IgD-negative memory B cell (primary cell): ENCODE measurements at regions not wholly inside any gene's neighbourhood (a gene's known extent, or its start where the extent isn't known, plus 50 kb on each side); places are given as distances from the start of the nearest gene placed in this dataset.

ENCODE experiments used
- H3K27ac Mint-ChIP-seq, 3 donors: one replicate each; pipeline ENCODE4 v1.8.0; 2020 to 2022; ENCODE audit warnings: mild to moderate bottlenecking in 3 of 3, mixed read lengths in 3 of 3, moderate library complexity in 1 of 3
- H3K27me3 Mint-ChIP-seq: one replicate; pipeline ENCODE4 v1.8.0; 2021; ENCODE audit warnings: mixed read lengths
- H3K36me3 Mint-ChIP-seq: one replicate; pipeline ENCODE4 v1.8.0; 2020; ENCODE audit warnings: mild to moderate bottlenecking, mixed read lengths
- H3K4me1 Mint-ChIP-seq, 3 donors: one replicate each; pipeline ENCODE4 v1.8.0; 2020 to 2022; ENCODE audit warnings: mixed read lengths in 3 of 3, mild to moderate bottlenecking in 1 of 3
- H3K4me3 Mint-ChIP-seq, 4 donors: one replicate each; pipeline ENCODE4 v1.8.0; 2020 to 2022; ENCODE audit warnings: mild to moderate bottlenecking in 4 of 4, mixed read lengths in 4 of 4, moderate library complexity in 3 of 4
- H3K9me3 Mint-ChIP-seq, 3 donors: one replicate each; pipeline ENCODE4 v1.8.0; 2020 to 2021; ENCODE audit warnings: mixed read lengths in 3 of 3, mild to moderate bottlenecking in 1 of 3

- Mint-ChIP-seq H3K27ac (peak overlapping the region in 1 of 3 donors; percentile 22), H3K36me3 (peaks cover 4% of the 10 kb centered on the region), H3K4me3 (no peak overlapping the region), H3K9me3 (peaks cover 2 to 8% (median 2%) of the 10 kb centered on the region in 3 donors), H3K27me3 (no peaks in the 10 kb centered on the region), H3K4me1 (peaks cover 4 to 17% (median 16%) of the 10 kb centered on the region in 3 donors)
These were observed 127.3 kb downstream of the SYF2 start for GRCh38 chr1:25104932-25105561.

- Mint-ChIP-seq H3K4me1 (peaks cover 14 to 24% (median 23%) of the 10 kb centered on the region in 3 donors), H3K27me3 (no peaks in the 10 kb centered on the region), H3K27ac (no peak overlapping the region), H3K36me3 (peaks cover 4% of the 10 kb centered on the region), H3K9me3 (peaks cover 0 to 2% (median 0%) of the 10 kb centered on the region in 3 donors), H3K4me3 (no peak overlapping the region)
These were observed 129.0 kb downstream of the SYF2 start for GRCh38 chr1:25103164-25103795.

- H3K27ac Mint-ChIP-seq: no peak overlapping the region
- H3K27me3 Mint-ChIP-seq: no peaks in the 10 kb centered on the region
- peaks cover 14 to 29% (median 29%) of the 10 kb centered on the region in 3 donors for H3K4me1 Mint-ChIP-seq
- H3K36me3 Mint-ChIP-seq: peaks cover 4% of the 10 kb centered on the region
- peak overlapping the region in 2 of 4 donors; percentile 71 to 86 for H3K4me3 Mint-ChIP-seq
- no peaks in the 10 kb centered on the region for H3K9me3 Mint-ChIP-seq
These were observed 132.0 kb downstream of the SYF2 start for GRCh38 chr1:25100151-25100833.

GRCh38 chr1:25099343-25099951, 132.9 kb downstream of the SYF2 start:
- peak overlapping the region; percentile 2 to 79 (median 45) for H3K4me3 Mint-ChIP-seq
- peaks cover 14 to 32% (median 31%) of the 10 kb centered on the region in 3 donors for H3K4me1 Mint-ChIP-seq
- H3K9me3 Mint-ChIP-seq: no peaks in the 10 kb centered on the region

GRCh38 chr1:25098717-25099116, 133.6 kb downstream of the SYF2 start:
- Mint-ChIP-seq H3K4me3 (no peak overlapping the region), H3K27ac (peak overlapping the region in 1 of 3 donors; percentile 69)

More at GRCh38 chr1:25099343-25099951, 132.9 kb downstream of the SYF2 start:
- H3K27me3 Mint-ChIP-seq: no peaks in the 10 kb centered on the region
- no peaks in the 10 kb centered on the region for H3K36me3 Mint-ChIP-seq
- peak overlapping the region in 2 of 3 donors; percentile 69 to 92 for H3K27ac Mint-ChIP-seq

GRCh38 chr1:25096307-25097150, 135.8 kb downstream of the SYF2 start:
- Mint-ChIP-seq H3K27me3 (peaks cover 2% of the 10 kb centered on the region), H3K4me3 (peak overlapping the region in 1 of 4 donors; percentile 66), H3K4me1 (peaks cover 14 to 33% (median 28%) of the 10 kb centered on the region in 3 donors), H3K36me3 (no peaks in the 10 kb centered on the region), H3K9me3 (peaks cover 0 to 2% (median 0%) of the 10 kb centered on the region in 3 donors), H3K27ac (no peak overlapping the region)

More at GRCh38 chr1:25098717-25099116, 133.6 kb downstream of the SYF2 start:
- Mint-ChIP-seq H3K4me1 (peaks cover 14 to 33% (median 32%) of the 10 kb centered on the region in 3 donors), H3K9me3 (peaks cover 0 to 2% (median 0%) of the 10 kb centered on the region in 3 donors), H3K36me3 (no peaks in the 10 kb centered on the region), H3K27me3 (no peaks in the 10 kb centered on the region)

GRCh38 chr1:25095635-25096200, 136.6 kb downstream of the SYF2 start:
- H3K27me3 Mint-ChIP-seq: peaks cover 2% of the 10 kb centered on the region
- peaks cover 0 to 2% (median 0%) of the 10 kb centered on the region in 3 donors for H3K9me3 Mint-ChIP-seq
- H3K4me3 Mint-ChIP-seq: peak overlapping the region in 1 of 4 donors; percentile 66
- no peaks in the 10 kb centered on the region for H3K36me3 Mint-ChIP-seq
- no peak overlapping the region for H3K27ac Mint-ChIP-seq
- H3K4me1 Mint-ChIP-seq: peaks cover 13 to 26% (median 21%) of the 10 kb centered on the region in 3 donors

GRCh38 chr1:25094995-25095394, 137.3 kb downstream of the SYF2 start:
- Mint-ChIP-seq H3K4me1 (peaks cover 10 to 21% (median 15%) of the 10 kb centered on the region in 3 donors), H3K27ac (no peak overlapping the region), H3K9me3 (peaks cover 0 to 2% (median 0%) of the 10 kb centered on the region in 3 donors), H3K27me3 (peaks cover 2% of the 10 kb centered on the region), H3K36me3 (no peaks in the 10 kb centered on the region), H3K4me3 (peak overlapping the region in 1 of 4 donors; percentile 66)

GRCh38 chr1:25094229-25094628, 138.1 kb downstream of the SYF2 start:
- H3K27ac Mint-ChIP-seq: no peak overlapping the region
- peaks cover 5 to 14% (median 10%) of the 10 kb centered on the region in 3 donors for H3K4me1 Mint-ChIP-seq
- peaks cover 2% of the 10 kb centered on the region for H3K27me3 Mint-ChIP-seq
- H3K4me3 Mint-ChIP-seq: no peak overlapping the region
- peaks cover 0 to 2% (median 0%) of the 10 kb centered on the region in 3 donors for H3K9me3 Mint-ChIP-seq
- no peaks in the 10 kb centered on the region for H3K36me3 Mint-ChIP-seq

GRCh38 chr1:25091658-25092057, 140.6 kb downstream of the SYF2 start:
- Mint-ChIP-seq H3K4me1 (peaks cover 0 to 10% (median 8%) of the 10 kb centered on the region in 3 donors), H3K36me3 (no peaks in the 10 kb centered on the region), H3K27me3 (peaks cover 6% of the 10 kb centered on the region), H3K9me3 (peaks cover 0 to 3% (median 0%) of the 10 kb centered on the region in 3 donors), H3K27ac (no peak overlapping the region), H3K4me3 (no peak overlapping the region)

- peaks cover 0 to 3% (median 0%) of the 10 kb centered on the region in 3 donors for H3K9me3 Mint-ChIP-seq
- peaks cover 6% of the 10 kb centered on the region for H3K27me3 Mint-ChIP-seq
- no peaks in the 10 kb centered on the region for H3K36me3 Mint-ChIP-seq
- no peak overlapping the region for H3K4me3 Mint-ChIP-seq
- no peak overlapping the region for H3K27ac Mint-ChIP-seq
- H3K4me1 Mint-ChIP-seq: peaks cover 0 to 8% (median 6%) of the 10 kb centered on the region in 3 donors
These were observed 141.4 kb downstream of the SYF2 start for GRCh38 chr1:25090707-25091422.

- H3K27ac Mint-ChIP-seq: no peak overlapping the region
- H3K9me3 Mint-ChIP-seq: peaks cover 0 to 3% (median 0%) of the 10 kb centered on the region in 3 donors
- H3K36me3 Mint-ChIP-seq: no peaks in the 10 kb centered on the region
- peaks cover 6% of the 10 kb centered on the region for H3K27me3 Mint-ChIP-seq
- H3K4me3 Mint-ChIP-seq: no peak overlapping the region
- H3K4me1 Mint-ChIP-seq: peaks cover 0 to 4% (median 1%) of the 10 kb centered on the region in 3 donors
These were observed 142.5 kb downstream of the SYF2 start for GRCh38 chr1:25089772-25090171.

GRCh38 chr1:25088946-25089345, 143.4 kb downstream of the SYF2 start:
- Mint-ChIP-seq H3K27ac (no peak overlapping the region), H3K4me1 (peaks cover 0 to 4% (median 0%) of the 10 kb centered on the region in 3 donors), H3K27me3 (peaks cover 6% of the 10 kb centered on the region), H3K4me3 (peak overlapping the region in 1 of 4 donors; percentile 47), H3K9me3 (peaks cover 0 to 2% (median 0%) of the 10 kb centered on the region in 3 donors), H3K36me3 (no peaks in the 10 kb centered on the region)
